Right kidney (tissue), 1 donor: ENCODE measurements at regions not wholly inside any gene's neighbourhood (a gene's known extent, or its start where the extent isn't known, plus 50 kb on each side); places are given as distances from the start of the nearest gene placed in this dataset.
"Not testable (repeated sequence)": the region's sequence is repeated elsewhere in the genome, so short reads cannot be mapped to it uniquely, and the experiment has no call there.

Experiments used
- DNase-seq: peaks from one replicate; pipeline ENCODE4 v3.0.0-alpha.2; 2016

DNA sequence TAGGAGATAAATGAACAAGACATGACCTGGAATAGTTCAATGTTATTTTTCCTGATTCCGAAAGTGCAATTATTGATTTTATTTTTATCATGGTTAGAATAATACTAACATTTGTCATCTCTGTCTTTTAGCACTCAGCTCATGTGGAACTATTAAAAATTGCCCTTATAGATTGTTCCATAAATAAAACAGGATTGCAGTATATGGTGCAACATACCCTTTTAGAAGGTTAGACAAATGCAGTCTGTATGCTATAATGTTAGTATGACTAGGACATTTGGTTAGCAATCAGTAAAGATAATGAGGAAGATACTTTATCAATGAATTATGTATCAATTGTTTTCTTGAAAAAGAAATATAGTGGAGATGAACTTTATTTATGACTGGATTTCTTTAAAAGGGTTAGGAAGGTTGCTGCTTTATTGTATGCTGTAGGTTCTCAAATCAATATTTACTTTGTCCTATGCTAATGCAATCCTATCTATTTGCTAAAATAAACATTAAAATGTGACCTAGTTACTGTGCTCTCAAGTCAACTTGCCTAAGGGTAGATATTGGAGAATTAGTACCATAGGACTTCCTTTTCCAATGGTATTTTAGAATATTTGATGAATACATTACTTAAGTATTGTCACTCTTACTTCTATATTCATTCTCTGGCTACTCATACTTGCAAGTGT lies 348.9 kb upstream of the ISL1 start:
- no peak for DNase-seq

DNA sequence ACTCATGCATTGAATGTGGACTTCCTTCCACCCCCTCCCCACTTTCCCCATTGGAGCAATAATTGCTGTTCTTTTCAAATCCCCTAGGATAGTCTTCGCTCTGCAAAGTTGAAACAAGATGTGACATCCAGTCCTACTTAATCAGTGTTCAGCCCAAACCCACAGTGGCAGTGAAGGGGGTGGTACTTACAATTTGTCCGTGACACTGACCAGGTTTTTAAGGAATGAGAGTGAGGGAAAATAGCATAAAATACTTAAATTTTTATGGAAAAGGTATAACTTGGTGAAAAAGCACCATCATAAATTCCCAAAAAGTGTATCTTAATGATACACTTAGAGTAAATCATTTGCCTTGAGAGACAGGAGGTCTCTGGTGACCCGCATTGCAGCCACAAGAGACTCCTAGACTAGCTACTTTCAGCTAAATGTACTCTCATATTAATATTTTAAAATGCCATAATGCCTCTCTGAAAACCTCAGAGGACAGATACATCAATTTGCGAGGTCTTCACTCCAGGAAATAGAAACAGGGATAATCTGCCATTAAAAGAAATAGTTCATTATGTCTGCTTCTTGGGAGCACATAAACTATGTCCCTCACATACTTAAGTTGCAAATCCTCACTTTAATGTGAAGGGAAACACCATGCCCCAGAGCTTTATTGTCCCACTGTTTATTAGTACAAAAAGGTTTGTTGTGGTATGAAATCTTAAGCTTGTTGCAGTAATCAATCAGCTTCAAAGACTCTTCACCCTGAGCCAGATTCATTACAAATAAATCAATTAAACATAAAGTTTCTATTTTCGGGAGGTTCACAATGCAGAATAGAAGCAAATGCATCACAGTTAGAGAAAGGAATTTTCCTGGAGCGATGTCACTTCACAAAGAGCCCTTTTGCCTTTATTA lies 343.6 kb upstream of the ISL1 start:
- no peak for DNase-seq

DNA sequence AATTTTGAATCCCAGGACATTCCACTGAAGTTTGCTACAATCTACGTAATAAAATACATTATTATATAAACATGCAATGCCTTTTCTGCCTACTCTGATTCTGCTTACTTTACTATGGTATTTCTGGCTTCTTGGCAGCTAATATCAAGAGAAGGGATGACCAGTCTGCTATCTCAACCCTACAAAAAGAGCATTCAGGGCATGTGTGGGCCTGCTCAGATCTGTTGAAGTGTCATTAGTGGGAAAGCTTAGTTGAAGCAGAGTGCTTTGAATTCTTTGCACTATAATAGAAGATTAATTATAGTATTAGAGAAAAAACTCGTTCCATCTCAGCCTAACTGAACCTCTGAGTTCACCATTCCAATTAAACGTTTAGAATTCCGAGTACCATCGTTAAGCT lies 339.5 kb upstream of the ISL1 start:
- no peak for DNase-seq

DNA sequence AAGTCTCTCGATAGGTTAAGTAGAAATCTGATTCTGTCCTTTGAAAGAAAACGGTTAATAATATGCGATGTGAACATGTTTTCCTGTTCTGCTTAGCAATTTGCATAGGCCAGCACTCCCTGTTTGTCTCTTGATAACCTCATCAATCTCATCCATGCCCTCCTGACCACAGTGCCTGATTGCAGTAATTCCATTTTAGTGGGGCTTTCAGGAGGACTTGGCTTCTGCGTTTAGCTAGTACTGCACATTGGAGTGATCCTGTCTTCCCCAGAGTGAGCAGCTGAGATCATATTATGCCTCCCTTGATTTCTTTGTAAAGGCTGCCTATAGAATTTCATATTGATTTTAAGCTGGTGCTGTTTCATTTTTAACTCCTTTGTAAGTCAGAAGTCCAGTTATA lies 335.9 kb upstream of the ISL1 start:
- no peak for DNase-seq

DNA sequence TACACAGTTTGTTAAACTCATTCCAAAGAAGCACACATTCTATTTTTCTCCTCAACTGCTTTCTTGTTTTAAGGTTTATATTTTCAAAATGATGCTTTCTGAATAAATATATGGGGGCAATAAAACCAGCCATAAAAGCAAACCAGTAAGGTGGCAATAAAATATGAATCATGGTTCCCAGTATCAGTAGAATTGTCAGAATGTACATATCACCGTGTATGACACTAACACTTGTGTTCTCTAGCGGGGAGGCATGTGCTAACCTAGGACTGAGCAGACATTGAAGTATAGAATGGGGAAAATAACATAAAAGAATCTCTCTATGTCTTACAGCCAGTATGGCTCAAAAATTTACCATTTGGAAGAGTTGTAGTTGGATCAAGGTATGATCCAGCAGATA lies 329.9 kb upstream of the ISL1 start:
- DNase-seq = no peak

DNA sequence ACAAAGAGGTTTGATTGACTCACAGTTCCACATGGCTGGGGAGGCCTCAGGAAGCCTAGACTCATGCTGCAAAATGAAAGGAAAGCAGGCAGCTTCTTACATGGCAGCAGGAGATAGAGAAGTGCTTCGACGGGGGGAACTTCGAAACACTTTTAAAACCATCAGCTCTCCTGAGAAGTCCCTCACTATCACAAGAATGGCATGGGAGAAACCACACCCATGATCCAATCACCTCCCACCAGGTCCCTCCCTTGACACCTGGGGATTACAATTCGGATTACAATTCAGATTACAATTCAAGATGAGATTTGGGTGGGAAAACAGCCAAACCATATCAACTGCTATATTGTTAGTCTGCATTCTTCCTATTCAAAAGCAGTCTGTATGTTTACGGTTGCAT lies 322.3 kb upstream of the ISL1 start:
- DNase-seq = no peak

DNA sequence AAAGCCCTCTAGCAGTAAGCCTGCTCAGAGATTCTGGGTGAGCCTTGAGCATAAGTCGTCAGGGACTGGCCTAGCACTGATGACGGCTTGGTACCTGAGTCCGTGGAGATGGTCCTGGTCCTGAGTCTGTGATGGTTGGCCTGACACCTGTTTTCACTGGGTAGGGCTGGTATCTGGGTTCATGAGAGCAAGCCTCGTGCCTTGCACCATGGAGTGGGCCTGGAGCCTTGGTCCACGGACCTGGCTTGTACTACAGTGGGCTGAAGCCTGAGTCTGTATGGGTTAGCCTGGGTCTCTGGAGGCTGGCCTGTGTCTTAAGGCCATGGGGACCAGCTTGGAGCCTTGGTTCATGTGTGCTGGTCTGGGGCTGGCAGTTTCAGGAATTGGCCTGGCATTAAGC lies 310.3 kb upstream of the ISL1 start:
- DNase-seq = no peak

DNA sequence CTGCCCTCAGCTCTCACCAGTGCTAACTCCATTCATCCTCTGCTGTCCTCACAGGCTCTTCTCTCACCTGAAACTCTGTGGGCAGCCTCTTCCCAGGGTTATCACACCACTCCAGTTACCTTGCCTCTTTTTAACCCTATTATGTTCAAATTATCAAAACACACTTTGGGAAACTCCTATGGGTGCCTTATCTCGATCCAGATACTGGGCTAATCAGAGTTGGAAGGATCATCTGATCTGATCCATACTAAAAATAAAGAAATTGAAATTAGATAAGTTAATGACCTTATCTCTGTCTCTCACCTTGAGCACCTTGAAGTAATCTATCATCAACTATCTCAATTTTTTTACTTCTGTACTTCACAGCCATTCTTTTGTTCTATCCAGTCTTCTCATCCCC lies 300.5 kb upstream of the ISL1 start:
- DNase-seq = no peak

DNA sequence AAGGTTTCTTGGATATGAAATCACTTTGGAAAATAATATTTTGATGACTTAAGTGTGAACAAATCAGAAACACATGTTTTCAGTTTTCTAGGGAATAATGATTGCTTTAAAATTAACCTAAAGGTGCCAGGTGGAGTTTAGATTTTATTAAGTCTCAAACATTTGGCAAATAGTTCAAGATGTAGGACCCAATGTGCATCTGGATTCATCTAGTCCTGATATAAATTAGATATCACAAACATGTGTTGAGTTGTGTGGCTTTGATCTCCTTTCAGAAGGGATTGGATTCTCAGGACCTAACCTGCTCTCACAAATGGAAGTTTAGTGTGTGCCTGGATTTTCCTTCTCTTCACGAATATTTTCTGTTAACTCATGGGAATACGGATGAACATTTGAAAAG lies 291.4 kb upstream of the ISL1 start:
- DNase-seq = no peak

DNA sequence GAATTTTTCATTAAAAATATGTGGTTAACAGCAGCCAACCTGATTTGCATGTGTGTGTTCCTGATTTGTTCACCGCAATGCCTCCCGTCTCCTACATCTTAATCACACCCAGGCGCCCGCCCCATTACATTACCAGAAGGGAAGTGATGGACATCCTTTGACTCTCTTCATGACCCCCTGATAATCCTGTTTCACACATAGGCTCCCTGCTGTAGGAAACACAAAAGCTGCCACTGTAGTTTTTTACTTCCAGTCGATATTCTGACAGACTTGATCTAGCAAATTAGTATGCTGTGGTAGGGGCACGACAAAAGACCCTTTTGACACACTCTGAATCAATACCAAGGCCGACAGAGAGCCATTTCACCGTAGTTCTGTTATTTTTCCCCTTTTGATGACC lies 287.8 kb upstream of the ISL1 start:
- DNase-seq = no peak

DNA sequence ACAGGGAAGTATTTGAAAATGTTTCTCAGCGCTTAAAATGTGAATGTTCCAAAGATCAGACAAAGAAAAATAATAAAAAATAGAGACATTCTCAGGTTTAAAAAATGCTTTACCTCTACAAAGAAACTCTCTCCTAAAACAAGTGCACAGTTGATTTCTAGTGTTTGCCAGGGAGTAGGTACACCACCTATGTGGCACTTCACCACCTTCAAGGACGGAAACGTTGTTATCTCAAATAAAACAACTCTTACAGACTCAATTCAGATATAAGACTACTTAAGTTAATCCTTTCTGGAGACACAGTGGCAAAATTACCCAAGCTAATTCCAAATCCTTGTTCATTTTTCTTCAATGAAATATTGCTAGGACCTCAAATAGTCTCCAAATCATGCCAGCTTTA lies 286.4 kb upstream of the ISL1 start:
- DNase-seq = no peak

DNA sequence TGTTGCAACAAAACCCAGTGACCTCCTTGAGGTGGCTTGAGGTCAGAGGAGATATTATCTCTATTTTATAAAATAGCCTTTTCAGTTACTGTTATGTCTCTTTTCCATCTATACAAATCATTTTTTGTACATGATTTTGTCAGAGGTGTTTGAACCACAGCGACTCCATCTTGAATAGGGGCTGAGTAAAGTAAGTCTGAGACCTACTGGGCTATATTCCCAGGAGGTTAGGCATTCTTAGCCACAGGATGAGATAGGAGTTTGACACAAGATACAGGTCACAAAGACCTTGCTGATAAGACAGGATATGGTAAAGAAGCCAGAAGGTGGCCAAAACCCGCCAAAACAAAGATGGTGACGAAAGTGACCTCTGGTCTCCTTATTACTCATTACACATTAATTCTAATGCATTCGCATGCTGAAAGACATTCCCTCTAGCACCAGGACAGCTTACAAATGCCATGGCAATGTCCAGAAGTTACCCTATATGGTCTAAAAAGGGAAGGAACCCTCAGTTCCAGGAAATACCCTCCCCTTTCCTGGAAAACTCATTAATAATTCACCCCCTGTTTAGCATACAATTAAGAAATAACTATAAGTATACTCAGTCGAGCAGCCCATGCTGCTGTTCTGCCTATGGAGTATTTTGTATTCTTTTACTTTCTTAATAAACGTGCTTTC lies 283.9 kb upstream of the ISL1 start:
- no peak for DNase-seq

DNA sequence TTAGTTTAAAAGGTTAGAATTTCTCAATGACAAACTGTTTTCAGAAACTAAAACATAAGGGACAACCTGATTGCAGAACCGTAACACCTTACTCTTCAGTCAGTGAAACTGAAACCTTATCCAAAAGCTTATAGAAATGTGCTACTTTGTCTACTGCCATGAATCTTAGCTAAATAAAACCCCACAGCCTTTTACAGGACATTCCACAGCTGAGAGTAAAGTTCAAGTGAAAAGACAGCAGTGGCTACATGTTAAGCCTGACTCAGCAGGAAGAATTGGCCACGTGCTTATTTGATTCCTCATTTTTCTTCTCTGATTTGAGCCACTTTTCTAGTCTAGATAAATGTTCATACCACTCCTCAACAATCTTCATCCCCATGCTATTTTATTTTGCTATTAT lies 278.7 kb upstream of the ISL1 start:
- DNase-seq = no peak

DNA sequence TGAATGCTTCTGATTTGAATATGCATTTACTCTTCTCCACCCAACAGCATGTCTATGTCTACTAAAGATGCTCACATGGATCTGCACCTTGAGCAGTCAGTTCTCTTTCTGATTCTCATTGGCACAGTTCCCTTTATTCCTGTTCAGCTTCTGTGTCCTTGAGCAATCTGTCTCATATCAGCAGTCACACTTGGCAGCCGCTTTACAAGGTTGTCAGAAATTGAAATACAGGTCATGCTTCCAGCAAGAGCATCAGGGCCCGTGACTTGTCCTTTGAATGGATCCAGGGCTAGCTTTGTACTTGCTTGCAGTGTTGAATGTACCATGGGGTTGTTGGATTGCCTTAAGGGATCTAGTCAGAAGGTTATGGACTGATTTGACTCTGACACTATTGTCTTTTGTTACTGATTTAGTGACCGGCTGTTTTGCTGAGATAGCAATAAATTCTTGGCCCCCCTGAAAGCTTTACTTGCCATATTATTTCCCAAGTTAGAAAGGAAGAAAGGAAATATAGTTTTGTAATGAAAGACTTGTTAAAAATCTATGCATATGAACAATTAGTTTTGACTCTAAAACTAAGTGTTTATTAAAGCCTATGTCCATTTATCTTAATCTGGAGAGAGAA lies 273.4 kb upstream of the ISL1 start:
- DNase-seq = no peak

DNA sequence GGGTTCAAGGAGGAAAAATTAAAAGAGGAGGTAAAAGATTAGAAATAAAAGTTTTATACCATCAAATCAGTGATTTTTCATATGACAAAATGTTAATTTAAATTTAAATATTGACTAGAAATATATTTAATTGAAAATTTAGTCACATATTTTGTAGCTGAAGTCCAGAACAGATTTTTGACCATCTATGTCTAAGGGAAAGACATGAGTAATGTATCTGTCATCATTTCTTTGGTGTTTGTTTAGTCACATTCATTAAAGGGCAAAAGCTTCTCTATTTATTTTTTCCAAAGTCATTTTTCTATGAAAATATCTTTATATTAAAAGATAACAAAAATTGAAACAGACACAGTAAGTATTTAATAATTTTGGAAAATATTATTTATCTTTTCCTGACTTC lies 252.0 kb upstream of the ISL1 start:
- no peak for DNase-seq

DNA sequence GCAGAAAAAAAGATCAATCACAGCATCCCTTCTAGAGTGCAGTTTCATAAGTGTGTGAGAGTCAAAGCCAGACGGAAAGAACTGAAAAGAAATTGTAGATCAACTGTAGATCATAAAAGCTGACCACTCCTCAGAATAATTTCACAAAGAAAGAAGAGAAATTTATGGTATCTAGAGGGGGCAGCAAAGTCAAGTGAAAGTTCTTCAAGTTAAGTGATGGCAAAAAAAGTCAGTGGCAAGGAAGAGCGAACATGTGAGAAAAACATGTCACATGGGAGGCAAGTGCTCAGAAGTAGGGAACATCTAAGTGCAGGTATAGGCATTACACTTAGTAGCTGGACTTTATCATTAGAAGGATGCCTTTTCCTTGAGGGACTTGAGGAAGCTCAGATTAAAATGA lies 245.1 kb upstream of the ISL1 start:
- no peak for DNase-seq

DNA sequence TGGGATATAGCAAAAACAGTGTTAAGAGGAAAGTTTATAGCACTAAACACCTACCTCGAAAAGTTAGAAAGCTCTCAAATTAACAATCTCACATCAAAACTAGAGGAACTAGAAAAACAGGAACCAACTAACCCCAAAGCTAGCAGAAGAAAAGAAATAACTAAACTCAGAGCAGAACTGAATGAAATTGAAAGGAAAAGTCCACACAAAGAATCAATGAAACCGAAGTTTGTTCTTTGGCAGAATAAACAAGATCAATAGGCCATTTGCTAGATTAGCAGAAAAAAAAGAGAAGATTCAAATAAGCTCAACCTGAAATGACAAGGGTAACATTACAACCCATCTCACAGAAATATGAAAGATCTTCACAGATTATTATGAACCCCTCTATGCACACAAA lies 234.8 kb upstream of the ISL1 start:
- DNase-seq = no peak

DNA sequence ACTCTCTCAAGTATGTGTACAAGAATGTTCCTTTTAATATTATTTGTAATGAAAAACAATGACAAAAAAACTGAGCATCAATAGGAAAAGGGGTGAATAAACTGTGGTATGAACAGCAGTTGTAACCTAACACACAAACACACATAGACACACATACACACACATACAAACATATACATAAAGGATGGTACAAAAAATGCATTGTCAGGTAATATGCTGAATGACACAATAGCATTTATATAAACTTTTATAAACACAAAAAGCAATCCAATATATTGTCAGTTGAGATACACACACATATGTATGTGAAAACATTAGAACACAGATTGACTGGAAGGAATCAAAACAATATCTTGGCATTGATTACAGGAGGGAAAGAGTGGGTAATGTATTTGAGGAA lies 227.0 kb upstream of the ISL1 start:
- DNase-seq = no peak

DNA sequence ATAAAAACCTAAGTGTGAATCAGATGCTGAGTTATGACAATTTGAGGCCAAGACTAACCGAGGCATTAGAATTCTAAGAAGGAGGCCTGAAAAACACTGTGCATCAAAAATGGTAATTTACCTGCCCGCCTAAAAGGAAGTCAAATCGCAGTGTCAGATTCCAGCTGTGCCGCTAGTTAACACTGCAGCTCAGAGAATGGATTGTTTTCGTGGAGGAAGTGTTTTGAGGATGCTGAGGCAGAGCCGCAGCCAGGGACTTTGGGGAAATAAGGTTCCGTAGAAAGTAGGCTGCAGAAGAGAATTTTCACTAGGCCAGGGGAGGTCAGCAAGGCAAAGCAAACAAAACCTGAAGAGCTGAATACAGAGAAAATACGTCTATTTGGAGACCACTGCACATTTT lies 226.4 kb upstream of the ISL1 start:
- no peak for DNase-seq

DNA sequence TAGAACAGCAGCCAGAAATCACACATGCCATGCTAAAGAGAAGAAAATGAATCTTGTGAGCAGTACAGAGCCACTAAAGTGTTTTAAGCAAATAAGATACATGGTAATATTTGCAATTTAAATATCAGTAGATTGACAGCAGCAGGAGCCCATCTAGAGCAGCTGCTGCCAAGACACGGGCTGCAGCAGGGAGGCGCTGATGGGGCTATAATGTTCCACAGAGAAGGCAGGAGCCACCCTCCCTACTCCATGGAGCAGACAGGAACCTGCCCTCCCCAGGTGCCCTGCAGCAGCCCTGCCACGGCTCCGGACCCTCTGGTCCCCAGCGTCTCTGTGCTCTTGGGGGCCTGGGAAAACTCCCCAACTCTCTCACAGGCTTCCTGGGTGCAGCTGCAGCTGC lies 224.1 kb upstream of the ISL1 start:
- no peak for DNase-seq

DNA sequence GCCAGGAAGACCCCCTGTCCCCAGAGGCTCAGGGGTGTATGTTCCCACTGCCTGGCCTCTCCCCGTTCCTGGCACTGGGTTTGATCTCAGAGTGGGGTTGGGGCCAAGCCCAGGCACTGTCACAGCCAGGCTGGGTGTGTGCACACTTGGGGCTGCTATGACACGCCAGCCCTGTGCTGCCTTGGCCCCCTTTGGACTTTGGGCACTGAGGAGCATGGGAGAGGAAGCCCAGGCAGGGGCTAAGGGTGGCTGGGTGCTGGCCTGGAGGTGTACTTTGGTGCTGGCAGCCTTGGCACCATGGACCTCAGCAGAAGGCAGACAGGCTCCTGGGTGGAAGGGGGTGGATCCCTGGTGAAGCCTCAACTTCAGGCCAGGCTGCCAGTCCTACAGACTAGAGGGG lies 223.6 kb upstream of the ISL1 start:
- no peak for DNase-seq

DNA sequence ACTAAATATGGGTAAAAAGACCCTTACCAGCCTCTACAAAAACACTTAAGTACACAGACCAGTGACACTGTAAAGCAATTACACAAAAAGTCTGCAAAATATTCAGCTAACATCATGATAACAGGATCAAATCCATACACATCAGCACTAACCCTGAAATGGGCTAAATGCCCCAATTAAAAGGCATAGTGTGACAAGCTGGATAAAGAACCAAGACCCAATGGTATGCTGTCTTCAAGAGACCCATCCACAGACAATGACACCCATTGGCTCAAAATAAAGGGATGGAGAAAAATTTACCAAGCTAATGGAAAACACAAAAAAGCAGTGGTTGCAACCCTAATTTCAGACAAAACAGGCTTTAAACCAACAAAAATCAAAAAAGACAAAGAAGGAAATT lies 221.0 kb upstream of the ISL1 start:
- no peak for DNase-seq

DNA sequence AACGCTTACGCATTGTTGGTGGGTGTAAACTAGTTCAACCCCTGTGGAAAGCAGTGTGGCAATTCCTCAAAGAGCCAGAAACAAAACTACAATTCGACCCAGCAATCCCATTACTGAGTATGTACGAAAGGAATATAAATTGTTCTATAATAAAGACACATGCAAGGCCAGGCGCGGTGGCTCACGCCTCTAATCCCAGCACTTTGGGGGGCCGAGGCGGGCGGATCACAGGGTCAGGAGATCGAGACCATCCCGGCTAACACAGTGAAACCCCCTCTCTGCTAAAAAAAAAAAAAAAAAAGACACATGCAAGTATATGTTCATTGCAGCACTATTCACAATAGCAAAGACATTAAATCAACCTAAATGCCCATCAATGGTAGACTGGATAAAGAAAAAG lies 217.6 kb upstream of the ISL1 start:
- not testable (repeated sequence) for DNase-seq
